ENCODE measurements at regions not wholly inside any gene's neighbourhood (a gene's known extent, or its start where the extent isn't known, plus 50 kb on each side); places are given as distances from the start of the nearest gene placed in this dataset.

- no peak for DNase-seq (ENCODE audit: extremely low read depth in 1 of 4, low spot score in 3 of 4)
- Histone ChIP-seq H2AFZ (ENCODE audit: low read depth, low read length) (no peak overlapping the region), H3K79me2 (ENCODE audit: control insufficient read depth, insufficient read depth, low read length) (no peaks in the 10 kb centered on the region), H3K4me2 (ENCODE audit: insufficient read depth, low read length) (no peak overlapping the region), H3K9ac (ENCODE audit: insufficient read depth in 1 of 2, low read depth in 2 of 2, low read length in 2 of 2) (no peak overlapping the region), H3K9me1 (ENCODE audit: control insufficient read depth, insufficient read depth, low read length) (no peaks in the 10 kb centered on the region), H3K9me3 (replicated peaks; ENCODE audit: control insufficient read depth, insufficient read depth, low read depth, low read length) (no peaks in the 10 kb centered on the region), H3K4me1 (replicated peaks in 1 of 2; ENCODE audit: control insufficient read depth in 2 of 2, insufficient read depth in 2 of 2, low read length in 2 of 2) (no peaks in the 10 kb centered on the region), H3K27me3 (ENCODE audit: control insufficient read depth in 2 of 2, insufficient read depth in 2 of 2, low read length in 2 of 2) (no peaks in the 10 kb centered on the region), H3K4me3 (no peak overlapping the region), H3K36me3 (ENCODE audit: control insufficient read depth, insufficient read depth, low read length) (no peaks in the 10 kb centered on the region), H3K27ac (ENCODE audit: extremely low read depth, low read depth, low read length) (no peak overlapping the region), H4K20me1 (replicated peaks; ENCODE audit: control insufficient read depth, insufficient read depth, low read length) (no peaks in the 10 kb centered on the region)
- POLR2A ChIA-PET, result no interaction called here
- CTCF ChIA-PET (ENCODE audit: low intra/inter-chr PET ratio), result no interaction called here
- TF ChIP-seq RFX7 (CRISPR knock-in tag; IDR thresholded peaks at IDR 0.05), result no peak
- TF ChIP-seq MEF2A (IDR thresholded peaks at IDR 0.05; ENCODE audit: control insufficient read depth, low read depth, low read length), result no peak
- no peak for TF ChIP-seq PML (IDR thresholded peaks at IDR 0.05; ENCODE audit: low read length)
- TF ChIP-seq GATA2 (CRISPR knock-in tag; IDR thresholded peaks at IDR 0.05), result no peak
- no peak for TF ChIP-seq CREB3L1 (IDR thresholded peaks at IDR 0.05; ENCODE audit: borderline replicate concordance, low read depth)
- FAIRE-seq, result no peak
- no peak for ATAC-seq
- BruUV-seq (replicated peaks), result no TSS peak
- in situ Hi-C loops (cut with MboI), result no loop called here
- WGBS (ENCODE audit: insufficient coverage, low coverage, missing lambda C conversion rate), result 0% methylated on average over 1 of the region's 1 CpG
- intact Hi-C loops (cut with micrococcal nuclease), result no loop called here
Observed at GRCh38 chr12:85484387-85484786, 204.4 kb downstream of the ALX1 start.

DNA sequence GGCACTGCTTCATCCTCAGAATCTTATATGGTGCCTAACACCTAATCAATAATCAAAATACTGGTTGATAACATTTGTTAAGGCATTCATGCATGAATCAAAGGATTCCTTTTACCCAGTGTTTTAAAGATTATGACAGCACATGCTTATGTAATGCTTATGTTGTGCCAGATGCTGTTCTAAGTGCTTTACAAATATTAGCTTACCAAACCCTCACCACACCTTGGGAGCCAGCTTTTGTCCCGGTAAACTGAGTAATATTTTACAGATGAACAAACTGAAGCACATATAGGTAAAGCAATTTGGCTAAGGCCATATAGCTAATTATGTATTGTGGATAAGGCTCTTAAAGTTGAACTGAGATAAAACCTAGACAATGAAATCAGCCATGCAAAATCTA is 209.2 kb downstream of the ALX1 start:
- POLR2A ChIA-PET, result no interaction called here
- in situ Hi-C loops (cut with MboI), result no loop called here
- no peak for TF ChIP-seq CREB1 (IDR thresholded peaks at IDR 0.05)
- TF ChIP-seq CREB1 (CRISPR knock-in tag; IDR thresholded peaks at IDR 0.05), result no peak
- TF ChIP-seq GATAD2A (IDR thresholded peaks at IDR 0.05), result no peak
- TF ChIP-seq ZNF507 (tag; conservative IDR thresholded peaks at IDR 0.05), result no peak
- TF ChIP-seq ZNF764 (CRISPR knock-in tag; IDR thresholded peaks at IDR 0.05; ENCODE audit: low read depth), result no peak
- no peak for TF ChIP-seq HDAC8 (tag; IDR thresholded peaks at IDR 0.05)
- no peak for TF ChIP-seq ATF1 (CRISPR knock-in tag; IDR thresholded peaks at IDR 0.05)
- TF ChIP-seq ATF1 (tag; IDR thresholded peaks at IDR 0.05), result no peak
- no peak for TF ChIP-seq ZC3H11A (IDR thresholded peaks at IDR 0.05; ENCODE audit: low read depth, low read length)
- TF ChIP-seq E4F1 (CRISPR knock-in tag; IDR thresholded peaks at IDR 0.05; ENCODE audit: borderline replicate concordance), result no peak
- TF ChIP-seq TBP (optimal IDR thresholded peaks at IDR 0.05; ENCODE audit: low read depth, low read length), result no peak
- TF ChIP-seq CBX5 (IDR thresholded peaks at IDR 0.05; ENCODE audit: borderline replicate concordance, low read depth), result no peak

More for the DNA sequence above, 209.2 kb downstream of the ALX1 start:
- WGBS (ENCODE audit: insufficient coverage, low coverage, missing lambda C conversion rate), result 0% methylated on average over 1 of the region's 1 CpG
- H3K4me1 ChIP-seq (replicated peaks in 1 of 2; ENCODE audit: control insufficient read depth in 2 of 2, insufficient read depth in 2 of 2, low read length in 2 of 2), result no peaks in the 10 kb centered on the region
- DNase-seq (ENCODE audit: extremely low read depth in 1 of 4, low spot score in 3 of 4), result no peak
- CTCF ChIA-PET (ENCODE audit: low intra/inter-chr PET ratio), result no interaction called here
- no peaks in the 10 kb centered on the region for H4K20me1 ChIP-seq (replicated peaks; ENCODE audit: control insufficient read depth, insufficient read depth, low read length)
- no peaks in the 10 kb centered on the region for H3K79me2 ChIP-seq (ENCODE audit: control insufficient read depth, insufficient read depth, low read length)
- H3K4me3 ChIP-seq, result no peak overlapping the region
- H3K9me1 ChIP-seq (ENCODE audit: control insufficient read depth, insufficient read depth, low read length), result no peaks in the 10 kb centered on the region
- no peaks in the 10 kb centered on the region for H3K9me3 ChIP-seq (replicated peaks; ENCODE audit: control insufficient read depth, insufficient read depth, low read depth, low read length)
- FAIRE-seq, result no peak
- no peak overlapping the region for H3K9ac ChIP-seq (ENCODE audit: insufficient read depth in 1 of 2, low read depth in 2 of 2, low read length in 2 of 2)
- H3K27ac ChIP-seq (ENCODE audit: extremely low read depth, low read depth, low read length), result no peak overlapping the region
- no peak overlapping the region for H2AFZ ChIP-seq (ENCODE audit: low read depth, low read length)
- no peaks in the 10 kb centered on the region for H3K27me3 ChIP-seq (ENCODE audit: control insufficient read depth in 2 of 2, insufficient read depth in 2 of 2, low read length in 2 of 2)
- intact Hi-C loops (cut with micrococcal nuclease), result no loop called here
- no peaks in the 10 kb centered on the region for H3K36me3 ChIP-seq (ENCODE audit: control insufficient read depth, insufficient read depth, low read length)
- H3K4me2 ChIP-seq (ENCODE audit: insufficient read depth, low read length), result no peak overlapping the region
- ATAC-seq, result no peak
- no TSS peak for BruUV-seq (replicated peaks)

All from K562 (cell line).